ENCODE measurements at regions not wholly inside any gene's neighbourhood (a gene's known extent, or its start where the extent isn't known, plus 50 kb on each side); places are given as distances from the start of the nearest gene placed in this dataset.
"Not testable (repeated sequence)": the region's sequence is repeated elsewhere in the genome, so short reads cannot be mapped to it uniquely, and the experiment has no call there.

DNA sequence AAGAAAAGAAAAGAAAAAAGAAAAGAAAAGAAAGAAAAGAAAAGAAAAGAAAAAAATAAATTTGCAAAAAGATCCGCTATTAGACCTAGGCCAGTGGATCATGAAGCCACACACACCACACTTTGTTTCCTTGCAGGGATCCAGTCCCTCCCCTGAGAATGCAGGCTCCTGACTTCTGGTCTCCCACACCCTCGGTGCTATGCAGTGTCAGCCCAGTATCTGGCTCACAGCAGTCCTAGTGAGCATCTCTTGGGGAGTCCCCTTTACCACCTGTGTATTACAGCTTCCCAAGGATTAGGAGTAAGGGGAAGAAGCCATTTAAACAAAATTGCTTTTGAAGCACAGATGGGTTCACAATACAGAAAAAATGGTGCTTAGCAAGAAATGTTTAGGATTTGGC is 174.1 kb upstream of the IRF2BP2 start:
- intact Hi-C loops (cut with micrococcal nuclease); POLR2A ChIA-PET; H3K4me1 Mint-ChIP-seq; H3K27ac Mint-ChIP-seq; H3K27me3 Mint-ChIP-seq; H3K4me3 Mint-ChIP-seq; DNase-seq; CTCF ChIA-PET; ATAC-seq (ENCODE audit: low read depth); H3K9me3 Mint-ChIP-seq; H3K36me3 Mint-ChIP-seq (ENCODE audit: low read depth): not testable (repeated sequence)

DNA sequence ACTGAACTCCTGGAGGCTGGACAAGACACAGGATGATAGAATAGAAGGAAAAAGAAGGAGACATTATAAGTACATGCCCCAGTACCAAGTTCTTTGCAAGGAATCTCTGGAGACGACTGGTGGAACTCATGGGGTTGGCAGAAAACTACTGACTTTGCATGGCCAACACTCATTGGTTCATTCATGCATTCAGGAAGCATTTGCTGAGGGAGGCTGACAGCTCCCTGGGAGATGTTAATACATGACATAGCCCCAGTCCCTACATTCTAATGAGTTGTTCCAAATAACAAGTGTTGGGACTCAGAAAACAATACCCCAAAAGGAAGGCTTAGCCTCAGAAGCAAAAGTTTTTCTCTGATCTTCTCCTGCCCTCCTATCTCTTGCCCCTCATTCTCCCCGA is 172.8 kb upstream of the IRF2BP2 start:
- no peak overlapping the region for H3K4me3 Mint-ChIP-seq
- H3K27ac Mint-ChIP-seq, result no peak overlapping the region
- TF ChIP-seq, protein P1, sequence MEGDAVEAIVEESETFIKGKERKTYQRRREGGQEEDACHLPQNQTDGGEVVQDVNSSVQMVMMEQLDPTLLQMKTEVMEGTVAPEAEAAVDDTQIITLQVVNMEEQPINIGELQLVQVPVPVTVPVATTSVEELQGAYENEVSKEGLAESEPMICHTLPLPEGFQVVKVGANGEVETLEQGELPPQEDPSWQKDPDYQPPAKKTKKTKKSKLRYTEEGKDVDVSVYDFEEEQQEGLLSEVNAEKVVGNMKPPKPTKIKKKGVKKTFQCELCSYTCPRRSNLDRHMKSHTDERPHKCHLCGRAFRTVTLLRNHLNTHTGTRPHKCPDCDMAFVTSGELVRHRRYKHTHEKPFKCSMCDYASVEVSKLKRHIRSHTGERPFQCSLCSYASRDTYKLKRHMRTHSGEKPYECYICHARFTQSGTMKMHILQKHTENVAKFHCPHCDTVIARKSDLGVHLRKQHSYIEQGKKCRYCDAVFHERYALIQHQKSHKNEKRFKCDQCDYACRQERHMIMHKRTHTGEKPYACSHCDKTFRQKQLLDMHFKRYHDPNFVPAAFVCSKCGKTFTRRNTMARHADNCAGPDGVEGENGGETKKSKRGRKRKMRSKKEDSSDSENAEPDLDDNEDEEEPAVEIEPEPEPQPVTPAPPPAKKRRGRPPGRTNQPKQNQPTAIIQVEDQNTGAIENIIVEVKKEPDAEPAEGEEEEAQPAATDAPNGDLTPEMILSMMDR (IDR thresholded peaks at IDR 0.05), result no peak
- no peaks in the 10 kb centered on the region for H3K4me1 Mint-ChIP-seq
- H3K9me3 Mint-ChIP-seq, result no peaks in the 10 kb centered on the region
- intact Hi-C loops (cut with micrococcal nuclease), result no loop called here
- POLR2A ChIA-PET, result no interaction called here
- ATAC-seq (ENCODE audit: low read depth) (no peak), DNase-seq (no peak)
- no peaks in the 10 kb centered on the region for H3K27me3 Mint-ChIP-seq
- no peaks in the 10 kb centered on the region for H3K36me3 Mint-ChIP-seq (ENCODE audit: low read depth)
- CTCF ChIA-PET, result no interaction called here

DNA sequence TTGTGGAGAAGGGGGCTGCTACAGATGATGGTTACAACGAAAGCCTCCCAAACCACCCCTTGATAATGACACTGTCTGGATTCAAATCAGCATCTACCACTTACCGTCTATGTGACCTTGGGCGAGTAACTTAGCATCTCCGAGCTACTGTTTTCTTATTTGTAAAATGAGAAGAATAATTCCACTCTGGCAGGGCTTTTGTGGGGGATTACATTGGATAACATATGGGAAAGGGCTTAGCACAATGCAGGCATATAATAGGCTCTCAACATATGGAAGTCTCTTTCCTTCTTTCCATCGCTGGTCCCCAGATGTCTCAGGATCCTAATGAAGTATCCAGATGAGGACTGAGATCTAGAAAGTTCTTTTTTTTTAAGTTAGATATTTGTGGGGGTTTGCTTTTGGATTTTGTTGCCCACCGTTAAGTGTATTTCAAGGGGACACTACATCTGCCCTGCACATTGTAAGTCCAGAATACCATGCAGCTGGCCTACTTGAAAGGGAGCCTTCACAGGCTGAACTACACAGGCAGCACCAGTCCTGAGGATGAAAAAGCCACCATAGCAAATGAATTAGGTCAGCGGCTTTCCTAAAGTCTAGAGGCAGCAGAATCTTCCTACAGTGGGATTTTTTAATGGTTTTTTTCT is 172.2 kb upstream of the IRF2BP2 start:
- no peaks in the 10 kb centered on the region for H3K27me3 Mint-ChIP-seq
- H3K27ac Mint-ChIP-seq, result no peak overlapping the region
- POLR2A ChIA-PET, result no interaction called here

GRCh38 chr1:234781241-234782065 is 171.5 kb upstream of the IRF2BP2 start:
- Mint-ChIP-seq H3K4me3 (no peak overlapping the region), H3K36me3 (ENCODE audit: low read depth) (no peaks in the 10 kb centered on the region), H3K27me3 (no peaks in the 10 kb centered on the region), H3K9me3 (no peaks in the 10 kb centered on the region), H3K4me1 (no peaks in the 10 kb centered on the region), H3K27ac (no peak overlapping the region)
- ATAC-seq (ENCODE audit: low read depth) (no peak), DNase-seq (no peak)
- ChIA-PET POLR2A (interaction anchor here (0.6 kb wide), 1 partner anchor 263 kb away, joined by 3 read pairs; no protein-coding TSS in a partner anchor), CTCF (interaction anchor here (0.9 kb wide), 1 partner anchor 9 kb away, joined by 3 read pairs; no protein-coding TSS in a partner anchor)
- intact Hi-C loops (cut with micrococcal nuclease), result no loop called here
- TF ChIP-seq, protein P1 (IDR thresholded peaks at IDR 0.05), result no peak

More for the DNA sequence above, 172.2 kb upstream of the IRF2BP2 start:
- ATAC-seq (ENCODE audit: low read depth), result no peak
- intact Hi-C loops (cut with micrococcal nuclease), result no loop called here
- H3K4me1 Mint-ChIP-seq, result no peaks in the 10 kb centered on the region
- no peak for DNase-seq
- H3K36me3 Mint-ChIP-seq (ENCODE audit: low read depth), result no peaks in the 10 kb centered on the region
- no peak overlapping the region for H3K4me3 Mint-ChIP-seq
- CTCF ChIA-PET, result no interaction called here
- TF ChIP-seq, protein P1 (IDR thresholded peaks at IDR 0.05), result no peak
- no peaks in the 10 kb centered on the region for H3K9me3 Mint-ChIP-seq

- ATAC-seq (ENCODE audit: low read depth) (no peak), DNase-seq (no peak)
- Mint-ChIP-seq H3K4me1 (no peaks in the 10 kb centered on the region), H3K4me3 (no peak overlapping the region), H3K27me3 (no peaks in the 10 kb centered on the region), H3K9me3 (no peaks in the 10 kb centered on the region), H3K27ac (no peak overlapping the region), H3K36me3 (ENCODE audit: low read depth) (no peaks in the 10 kb centered on the region)
- intact Hi-C loops (cut with micrococcal nuclease), result no loop called here
- ChIA-PET POLR2A (no interaction called here), CTCF (interaction anchor here (0.9 kb wide), 1 partner anchor 8 kb away, joined by 3 read pairs; no protein-coding TSS in a partner anchor)
- TF ChIP-seq, protein P1 (IDR thresholded peaks at IDR 0.05), result no peak
Observed at GRCh38 chr1:234780531-234781162, 170.7 kb upstream of the IRF2BP2 start.
